ENCODE measurements at regions not wholly inside any gene's neighbourhood (a gene's known extent, or its start where the extent isn't known, plus 50 kb on each side); places are given as distances from the start of the nearest gene placed in this dataset.

DNA sequence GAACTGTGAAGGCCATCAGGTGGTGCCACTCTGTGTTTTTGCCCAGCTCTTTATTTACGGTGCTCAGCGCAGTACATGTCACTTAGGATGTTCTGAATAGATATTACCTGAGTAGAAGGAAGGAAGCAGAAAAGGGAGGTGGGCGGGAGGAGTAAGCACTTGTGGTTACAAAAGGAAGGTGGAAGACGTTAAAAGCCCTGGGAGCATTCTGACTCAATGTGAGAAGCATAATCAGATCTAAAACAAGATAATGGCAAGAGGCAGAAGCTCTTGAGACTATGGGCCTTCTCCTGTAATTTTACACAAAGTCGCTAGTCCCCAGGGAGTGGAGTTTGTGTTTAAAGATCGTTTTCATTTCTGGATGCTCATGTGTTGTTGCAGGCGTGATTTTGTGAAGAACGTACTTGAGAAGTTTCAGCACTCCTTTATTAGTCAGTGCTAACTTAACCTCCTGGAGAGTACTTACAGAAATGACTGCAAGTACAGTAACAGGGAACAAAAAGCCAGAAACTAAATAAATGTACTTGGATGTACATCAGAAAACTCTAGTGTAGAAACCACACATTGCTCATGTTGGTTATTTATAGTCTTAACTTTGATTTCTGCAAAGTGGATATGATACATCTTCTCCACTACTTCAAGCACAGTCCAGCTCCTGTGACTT is 1523.5 kb downstream of the AACS start:
- DNase-seq (ENCODE audit: low read depth) = peak; percentile 81
- TF ChIP-seq, protein P1, sequence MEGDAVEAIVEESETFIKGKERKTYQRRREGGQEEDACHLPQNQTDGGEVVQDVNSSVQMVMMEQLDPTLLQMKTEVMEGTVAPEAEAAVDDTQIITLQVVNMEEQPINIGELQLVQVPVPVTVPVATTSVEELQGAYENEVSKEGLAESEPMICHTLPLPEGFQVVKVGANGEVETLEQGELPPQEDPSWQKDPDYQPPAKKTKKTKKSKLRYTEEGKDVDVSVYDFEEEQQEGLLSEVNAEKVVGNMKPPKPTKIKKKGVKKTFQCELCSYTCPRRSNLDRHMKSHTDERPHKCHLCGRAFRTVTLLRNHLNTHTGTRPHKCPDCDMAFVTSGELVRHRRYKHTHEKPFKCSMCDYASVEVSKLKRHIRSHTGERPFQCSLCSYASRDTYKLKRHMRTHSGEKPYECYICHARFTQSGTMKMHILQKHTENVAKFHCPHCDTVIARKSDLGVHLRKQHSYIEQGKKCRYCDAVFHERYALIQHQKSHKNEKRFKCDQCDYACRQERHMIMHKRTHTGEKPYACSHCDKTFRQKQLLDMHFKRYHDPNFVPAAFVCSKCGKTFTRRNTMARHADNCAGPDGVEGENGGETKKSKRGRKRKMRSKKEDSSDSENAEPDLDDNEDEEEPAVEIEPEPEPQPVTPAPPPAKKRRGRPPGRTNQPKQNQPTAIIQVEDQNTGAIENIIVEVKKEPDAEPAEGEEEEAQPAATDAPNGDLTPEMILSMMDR (IDR thresholded peaks at IDR 0.05; ENCODE audit: insufficient read depth, low read length) = no peak
- H3K4me3 ChIP-seq (ENCODE audit: low read depth, low read length) = no peak overlapping the region

DNA sequence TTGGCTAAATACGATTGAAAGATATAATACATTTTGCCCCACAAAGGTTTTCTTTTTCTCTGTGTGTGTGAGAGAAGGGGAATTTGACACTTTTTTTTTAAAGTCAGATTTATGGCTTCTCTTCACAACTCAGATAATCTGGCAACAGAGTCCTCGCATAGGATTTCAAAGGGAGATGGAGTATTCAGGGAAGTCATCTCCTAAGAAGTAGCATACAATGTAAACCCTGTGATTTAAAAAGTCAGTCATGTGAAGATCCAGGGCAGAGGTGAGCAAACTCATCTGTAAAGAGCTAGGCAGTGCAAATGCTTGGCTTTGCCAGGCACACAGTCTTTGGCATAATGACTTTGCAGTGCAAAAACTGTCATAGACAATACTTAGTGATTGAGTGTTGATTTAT is 1526.3 kb downstream of the AACS start:
- TF ChIP-seq, protein P1 (IDR thresholded peaks at IDR 0.05; ENCODE audit: insufficient read depth, low read length) = no peak
- H3K4me3 ChIP-seq (ENCODE audit: low read depth, low read length) = no peak overlapping the region
- DNase-seq (ENCODE audit: low read depth) = no peak

DNA sequence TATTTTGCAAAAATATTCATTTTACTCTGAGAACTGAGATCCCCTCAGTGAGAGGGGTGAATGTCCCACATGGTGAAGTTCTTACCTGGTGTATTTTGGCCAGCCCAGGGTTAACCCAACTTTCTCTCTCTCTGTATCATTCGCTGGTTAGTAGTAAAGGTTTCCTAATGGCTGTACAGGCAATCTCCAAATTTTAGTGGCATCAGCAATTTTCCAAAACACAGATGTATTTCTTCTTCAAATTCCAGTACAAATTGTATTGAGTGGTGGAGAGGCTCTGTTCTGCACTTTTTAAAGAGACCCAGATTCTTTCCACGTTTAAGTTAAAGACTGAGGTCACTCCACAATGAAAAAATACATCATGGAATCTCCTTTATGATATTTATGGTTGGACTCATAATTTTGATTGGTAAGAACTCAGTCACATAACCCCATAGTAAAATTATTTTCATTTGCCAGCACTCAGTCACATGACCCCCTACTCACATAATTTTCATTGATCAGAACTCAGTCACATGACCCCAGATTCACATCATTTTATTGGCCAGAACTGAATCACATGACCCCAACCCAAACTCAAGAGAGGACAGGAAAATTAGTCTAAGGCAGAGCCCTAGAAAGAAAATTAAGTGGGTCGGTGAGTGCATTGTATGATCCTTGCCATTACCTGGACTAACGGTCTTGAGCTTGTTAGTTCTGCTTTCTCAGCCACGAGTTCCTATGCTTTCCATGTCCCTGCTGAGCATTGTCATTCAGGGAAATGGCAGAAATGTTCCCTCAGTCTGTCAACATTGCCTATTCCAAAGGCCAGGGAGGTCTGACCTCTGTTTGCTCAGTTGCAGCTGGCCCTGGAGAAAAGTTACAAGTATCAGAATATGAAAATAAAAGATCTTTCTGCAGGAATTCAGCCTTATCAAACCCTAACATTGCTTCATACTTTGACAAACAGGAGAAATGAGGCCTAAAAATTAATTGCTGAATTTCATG is 1536.2 kb downstream of the AACS start:
- DNase-seq (ENCODE audit: low read depth) = no peak
- H3K4me3 ChIP-seq (ENCODE audit: low read depth, low read length) = no peak overlapping the region
- TF ChIP-seq, protein P1 (IDR thresholded peaks at IDR 0.05; ENCODE audit: insufficient read depth, low read length) = no peak

DNA sequence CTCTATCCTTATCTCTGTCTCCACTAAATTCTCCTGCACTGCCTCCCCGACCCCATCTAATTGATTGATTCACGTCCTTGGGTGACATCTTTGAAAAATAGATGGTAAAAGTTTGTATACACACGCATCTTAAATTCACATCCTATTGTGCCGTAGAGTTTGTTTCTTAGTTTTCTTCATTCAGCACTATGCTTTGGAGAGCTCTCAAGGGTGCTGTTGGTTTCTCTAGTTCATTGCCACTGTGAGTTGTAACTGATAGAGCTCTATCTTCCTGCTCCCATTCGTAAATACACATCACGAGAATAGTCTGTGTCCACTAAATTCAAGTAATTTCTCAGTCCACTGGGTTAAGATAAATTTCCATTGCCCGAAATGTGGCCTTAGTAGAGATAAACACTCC is 1537.4 kb downstream of the AACS start:
- no peak for DNase-seq (ENCODE audit: low read depth)
- H3K4me3 ChIP-seq (ENCODE audit: low read depth, low read length) = no peak overlapping the region
- TF ChIP-seq, protein P1 (IDR thresholded peaks at IDR 0.05; ENCODE audit: insufficient read depth, low read length) = no peak

DNA sequence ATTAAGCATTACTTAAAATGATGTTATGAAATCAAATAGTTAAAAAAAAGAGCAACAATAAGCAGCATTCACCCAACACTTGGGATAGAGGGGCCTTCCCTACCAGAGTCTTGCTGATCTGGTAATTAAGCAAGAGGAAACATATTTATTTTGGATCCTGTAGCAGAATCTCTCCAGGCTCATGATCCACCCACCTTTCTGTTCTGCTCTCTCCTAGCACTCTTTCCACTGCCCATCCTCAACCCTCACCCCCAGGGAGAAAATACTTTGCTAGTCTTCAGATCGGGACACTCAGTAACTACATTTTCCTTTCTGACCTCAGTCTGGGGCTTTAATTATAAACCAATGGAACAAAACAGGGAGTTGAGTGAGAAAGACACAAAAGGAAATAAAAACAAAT is 1541.9 kb downstream of the AACS start:
- DNase-seq (ENCODE audit: low read depth) = no peak
- TF ChIP-seq, protein P1 (IDR thresholded peaks at IDR 0.05; ENCODE audit: insufficient read depth, low read length) = no peak
- no peak overlapping the region for H3K4me3 ChIP-seq (ENCODE audit: low read depth, low read length)

DNA sequence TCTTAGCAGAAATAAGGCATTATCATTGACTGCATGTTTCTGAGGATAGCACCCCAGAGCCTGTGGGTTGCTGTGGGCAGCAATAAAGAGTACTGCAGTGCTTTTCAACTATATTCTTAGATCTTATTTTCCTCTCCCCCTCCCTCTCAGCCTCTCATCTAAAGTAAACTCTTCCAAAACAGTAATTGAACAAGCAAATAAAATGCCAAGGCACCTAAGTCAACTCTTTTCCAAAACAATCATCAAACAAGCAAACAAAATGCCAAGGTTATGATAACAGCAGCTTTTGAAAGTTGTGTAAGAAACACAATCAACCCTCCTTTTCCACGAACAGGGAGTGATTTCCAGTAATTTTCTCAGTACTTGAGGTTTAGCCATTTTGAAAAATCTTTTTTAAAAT is 1542.6 kb downstream of the AACS start:
- peak; percentile 32 for DNase-seq (ENCODE audit: low read depth)
- no peak overlapping the region for H3K4me3 ChIP-seq (ENCODE audit: low read depth, low read length)
- TF ChIP-seq, protein P1 (IDR thresholded peaks at IDR 0.05; ENCODE audit: insufficient read depth, low read length) = no peak

Measured in fibroblast of the aortic adventitia (primary cell).